Thyroid gland (tissue), 4 donors: ENCODE measurements at regions not wholly inside any gene's neighbourhood (a gene's known extent, or its start where the extent isn't known, plus 50 kb on each side); places are given as distances from the start of the nearest gene placed in this dataset.

Experiments
- POLR2A ChIP-seq, 2 donors: fragments of 450-650 bp; IDR thresholded peaks; one replicate each; pipeline ENCODE4 v1.6.1; 2017; ENCODE audit warnings: antibody characterized with exemption in 2 of 2, mild to moderate bottlenecking in 2 of 2, moderate library complexity in 1 of 2
- TF ChIP-seq, protein P1 (sequence below), 6 experiments: fragments of 200-600 bp in 3 of 6; fragments of 450-650 bp in 3 of 6; sonication (generic) in 3 of 6; IDR thresholded peaks; one replicate each; pipeline ENCODE4 v1.5.1; 2016 to 2019; ENCODE audit warnings: antibody characterized with exemption in 6 of 6, mild to moderate bottlenecking in 2 of 6, inconsistent platforms in 1 of 6, moderate library complexity in 1 of 6

- no peak for TF ChIP-seq POLR2A (IDR thresholded peaks at IDR 0.05)
- TF ChIP-seq, protein P1, sequence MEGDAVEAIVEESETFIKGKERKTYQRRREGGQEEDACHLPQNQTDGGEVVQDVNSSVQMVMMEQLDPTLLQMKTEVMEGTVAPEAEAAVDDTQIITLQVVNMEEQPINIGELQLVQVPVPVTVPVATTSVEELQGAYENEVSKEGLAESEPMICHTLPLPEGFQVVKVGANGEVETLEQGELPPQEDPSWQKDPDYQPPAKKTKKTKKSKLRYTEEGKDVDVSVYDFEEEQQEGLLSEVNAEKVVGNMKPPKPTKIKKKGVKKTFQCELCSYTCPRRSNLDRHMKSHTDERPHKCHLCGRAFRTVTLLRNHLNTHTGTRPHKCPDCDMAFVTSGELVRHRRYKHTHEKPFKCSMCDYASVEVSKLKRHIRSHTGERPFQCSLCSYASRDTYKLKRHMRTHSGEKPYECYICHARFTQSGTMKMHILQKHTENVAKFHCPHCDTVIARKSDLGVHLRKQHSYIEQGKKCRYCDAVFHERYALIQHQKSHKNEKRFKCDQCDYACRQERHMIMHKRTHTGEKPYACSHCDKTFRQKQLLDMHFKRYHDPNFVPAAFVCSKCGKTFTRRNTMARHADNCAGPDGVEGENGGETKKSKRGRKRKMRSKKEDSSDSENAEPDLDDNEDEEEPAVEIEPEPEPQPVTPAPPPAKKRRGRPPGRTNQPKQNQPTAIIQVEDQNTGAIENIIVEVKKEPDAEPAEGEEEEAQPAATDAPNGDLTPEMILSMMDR (IDR thresholded peaks at IDR 0.05), result no peak
Measured at GRCh38 chr1:239538239-239538988, 152.0 kb downstream of the CHRM3 start.
